ENCODE measurements at regions not wholly inside any gene's neighbourhood (a gene's known extent, or its start where the extent isn't known, plus 50 kb on each side); places are given as distances from the start of the nearest gene placed in this dataset.

- TF ChIP-seq, protein P1, sequence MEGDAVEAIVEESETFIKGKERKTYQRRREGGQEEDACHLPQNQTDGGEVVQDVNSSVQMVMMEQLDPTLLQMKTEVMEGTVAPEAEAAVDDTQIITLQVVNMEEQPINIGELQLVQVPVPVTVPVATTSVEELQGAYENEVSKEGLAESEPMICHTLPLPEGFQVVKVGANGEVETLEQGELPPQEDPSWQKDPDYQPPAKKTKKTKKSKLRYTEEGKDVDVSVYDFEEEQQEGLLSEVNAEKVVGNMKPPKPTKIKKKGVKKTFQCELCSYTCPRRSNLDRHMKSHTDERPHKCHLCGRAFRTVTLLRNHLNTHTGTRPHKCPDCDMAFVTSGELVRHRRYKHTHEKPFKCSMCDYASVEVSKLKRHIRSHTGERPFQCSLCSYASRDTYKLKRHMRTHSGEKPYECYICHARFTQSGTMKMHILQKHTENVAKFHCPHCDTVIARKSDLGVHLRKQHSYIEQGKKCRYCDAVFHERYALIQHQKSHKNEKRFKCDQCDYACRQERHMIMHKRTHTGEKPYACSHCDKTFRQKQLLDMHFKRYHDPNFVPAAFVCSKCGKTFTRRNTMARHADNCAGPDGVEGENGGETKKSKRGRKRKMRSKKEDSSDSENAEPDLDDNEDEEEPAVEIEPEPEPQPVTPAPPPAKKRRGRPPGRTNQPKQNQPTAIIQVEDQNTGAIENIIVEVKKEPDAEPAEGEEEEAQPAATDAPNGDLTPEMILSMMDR (conservative IDR thresholded peaks at IDR 0.05; ENCODE audit: low read length) = no peak
- no peak for TF ChIP-seq EZH2phosphoT487 (IDR thresholded peaks at IDR 0.05; ENCODE audit: borderline replicate concordance)
These were observed 123.1 kb downstream of the NPIPB5 start for GRCh38 chr16:22633799-22634198.

Measured in Loucy (cell line).